BJ (cell line): ENCODE measurements at regions not wholly inside any gene's neighbourhood (a gene's known extent, or its start where the extent isn't known, plus 50 kb on each side); places are given as distances from the start of the nearest gene placed in this dataset.
"Not testable (repeated sequence)": the region's sequence is repeated elsewhere in the genome, so short reads cannot be mapped to it uniquely, and the experiment has no call there.

ENCODE experiments used
- CTCF ChIA-PET: fragments of 350-600 bp; formaldehyde crosslinking; extraction: SDS; loops from one replicate; lab custom pipeline; 2021; ENCODE audit warnings: antibody characterized with exemption, inconsistent platforms; lab: Yijun Ruan, JAX
- POLR2A ChIA-PET: fragments of 300-600 bp; sonication (Branson Sonifier 250); formaldehyde crosslinking; extraction: SDS; loops from one replicate; lab custom pipeline; 2021; ENCODE audit warnings: antibody characterized with exemption; lab: Charles Lee
- DNase-seq: peaks from one replicate; pipeline ENCODE4 v3.0.0-alpha.2; 2011; ENCODE audit warnings: low read depth
- H3K27me3 ChIP-seq: 2 replicates; pipeline ENCODE4 v1.6.0; 2011; ENCODE audit warnings: low read length; ENCODE audit not compliant: control insufficient read depth, insufficient read depth
- H3K36me3 ChIP-seq: 2 replicates; pipeline ENCODE4 v1.5.1; 2011; ENCODE audit warnings: low read length; ENCODE audit not compliant: control insufficient read depth, insufficient read depth
- H3K4me3 ChIP-seq: 2 replicates; pipeline ENCODE4 v1.5.1; 2011; ENCODE audit warnings: low read depth, mild to moderate bottlenecking, control low read depth, low read length
- TF ChIP-seq, protein P1 (sequence below): IDR thresholded peaks from 2 replicates; pipeline ENCODE4 v1.5.1; 2011; ENCODE audit warnings: low read depth, mild to moderate bottlenecking, control low read depth, inconsistent platforms, low read length, moderate library complexity; ENCODE audit not compliant: insufficient read depth

DNA sequence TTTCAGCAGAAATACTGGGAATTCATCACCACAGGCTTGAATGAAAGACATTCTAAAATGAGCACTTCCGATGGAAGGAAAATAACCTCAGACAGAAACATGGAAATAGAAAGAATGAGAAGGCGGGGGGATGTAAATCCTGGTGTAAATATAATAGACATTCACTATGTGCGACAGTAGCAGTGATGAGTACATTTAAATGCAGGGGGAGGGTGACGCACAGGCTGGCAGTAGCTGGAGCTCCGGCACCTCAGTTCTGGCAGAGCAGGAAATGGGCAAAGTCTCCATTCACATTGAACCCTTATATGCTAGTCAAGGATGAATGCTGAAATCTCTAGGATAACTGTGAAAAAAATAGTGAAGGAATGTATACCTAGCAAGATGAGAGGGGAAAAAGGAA is 172.7 kb upstream of the C14orf180 start:
- POLR2A ChIA-PET = no interaction called here
- TF ChIP-seq, protein P1, sequence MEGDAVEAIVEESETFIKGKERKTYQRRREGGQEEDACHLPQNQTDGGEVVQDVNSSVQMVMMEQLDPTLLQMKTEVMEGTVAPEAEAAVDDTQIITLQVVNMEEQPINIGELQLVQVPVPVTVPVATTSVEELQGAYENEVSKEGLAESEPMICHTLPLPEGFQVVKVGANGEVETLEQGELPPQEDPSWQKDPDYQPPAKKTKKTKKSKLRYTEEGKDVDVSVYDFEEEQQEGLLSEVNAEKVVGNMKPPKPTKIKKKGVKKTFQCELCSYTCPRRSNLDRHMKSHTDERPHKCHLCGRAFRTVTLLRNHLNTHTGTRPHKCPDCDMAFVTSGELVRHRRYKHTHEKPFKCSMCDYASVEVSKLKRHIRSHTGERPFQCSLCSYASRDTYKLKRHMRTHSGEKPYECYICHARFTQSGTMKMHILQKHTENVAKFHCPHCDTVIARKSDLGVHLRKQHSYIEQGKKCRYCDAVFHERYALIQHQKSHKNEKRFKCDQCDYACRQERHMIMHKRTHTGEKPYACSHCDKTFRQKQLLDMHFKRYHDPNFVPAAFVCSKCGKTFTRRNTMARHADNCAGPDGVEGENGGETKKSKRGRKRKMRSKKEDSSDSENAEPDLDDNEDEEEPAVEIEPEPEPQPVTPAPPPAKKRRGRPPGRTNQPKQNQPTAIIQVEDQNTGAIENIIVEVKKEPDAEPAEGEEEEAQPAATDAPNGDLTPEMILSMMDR = no peak
- CTCF ChIA-PET = interaction anchor here (1.7 kb wide), 1 partner anchor 8 kb away, joined by 3 read pairs; no protein-coding TSS in a partner anchor
- no peaks in the 10 kb centered on the region; the same call in 1 of the 2 replicates for H3K27me3 ChIP-seq
- H3K36me3 ChIP-seq = no peaks in the 10 kb centered on the region
- no peak overlapping the region for H3K4me3 ChIP-seq
- DNase-seq = no peak

DNA sequence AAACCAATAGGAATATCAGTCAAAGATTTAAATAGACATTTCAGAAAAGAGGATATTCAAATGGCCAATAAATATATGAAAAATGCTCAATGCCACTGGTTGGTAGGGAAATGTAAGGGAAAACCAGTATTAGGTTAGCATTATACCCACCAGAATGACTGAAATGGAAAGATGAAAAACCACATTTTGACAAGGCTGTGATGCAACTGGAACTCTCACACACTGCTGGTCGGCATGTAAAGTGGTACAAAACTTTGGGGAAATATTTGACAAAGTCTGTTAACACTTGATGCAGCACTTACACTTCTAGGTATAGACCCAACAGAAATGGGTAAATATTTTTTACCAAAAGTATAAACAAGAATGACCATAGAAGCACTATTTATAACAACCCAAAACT is 163.2 kb upstream of the C14orf180 start:
- Histone ChIP-seq H3K36me3 (no peaks in the 10 kb centered on the region), H3K27me3 (no peaks in the 10 kb centered on the region), H3K4me3 (no peak overlapping the region)
- TF ChIP-seq, protein P1 = no peak
- ChIA-PET CTCF (no interaction called here), POLR2A (no interaction called here)
- DNase-seq = no peak

DNA sequence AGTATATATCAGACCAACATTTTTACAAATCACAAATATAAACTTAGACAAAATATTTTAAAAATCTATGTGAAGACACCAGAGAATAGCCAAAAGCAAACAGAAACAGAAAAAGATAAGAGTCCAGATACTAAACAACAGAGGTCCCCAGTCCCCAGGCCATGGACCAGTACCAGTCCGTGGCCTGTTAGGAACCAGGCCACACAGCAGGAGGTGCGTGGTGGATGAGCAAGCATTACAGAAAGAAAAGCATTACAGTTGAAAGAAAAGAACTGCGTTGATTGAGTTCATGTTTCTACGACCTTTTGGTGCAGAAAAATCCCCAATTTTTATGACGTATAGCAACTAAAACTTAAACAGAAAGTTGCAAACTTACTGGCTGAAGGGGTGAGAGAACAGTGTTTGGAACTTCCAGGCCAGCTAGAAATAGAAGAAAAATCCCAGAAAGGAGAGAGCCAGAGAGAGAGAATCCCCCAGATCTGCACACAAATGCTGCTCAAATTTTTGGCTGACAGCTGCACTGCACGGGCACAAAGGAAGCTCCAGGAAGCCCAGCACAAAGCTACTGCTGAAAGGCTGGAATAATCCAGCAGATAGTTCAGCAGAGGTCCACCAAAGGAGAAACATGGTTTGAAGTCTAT is 159.6 kb upstream of the C14orf180 start:
- TF ChIP-seq, protein P1 = no peak
- H3K4me3 ChIP-seq = no peak overlapping the region
- no peak for DNase-seq
- CTCF ChIA-PET = no interaction called here
- POLR2A ChIA-PET = no interaction called here
- H3K36me3 ChIP-seq = no peaks in the 10 kb centered on the region
- H3K27me3 ChIP-seq = no peaks in the 10 kb centered on the region

DNA sequence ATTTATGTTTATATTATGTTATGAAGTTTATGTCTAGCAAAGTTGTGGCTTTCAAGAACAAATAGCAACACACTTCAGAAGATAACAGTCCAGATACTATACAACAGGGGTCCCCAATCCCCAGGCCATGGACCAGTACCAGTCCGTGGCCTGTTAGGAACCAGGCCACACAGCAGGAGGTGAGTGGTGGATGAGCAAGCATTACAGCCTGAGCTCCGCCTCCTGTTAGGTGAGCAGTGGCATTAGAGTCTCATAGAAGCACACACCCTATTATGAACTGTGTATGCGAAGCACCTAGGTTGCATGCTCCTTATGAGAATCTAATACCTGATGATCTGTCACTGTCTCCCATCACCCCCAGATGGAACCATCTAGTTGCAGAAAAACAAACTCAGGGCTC is 159.0 kb upstream of the C14orf180 start:
- H3K4me3 ChIP-seq, H3K27me3 ChIP-seq, DNase-seq, H3K36me3 ChIP-seq, POLR2A ChIA-PET, CTCF ChIA-PET: not testable (repeated sequence)

DNA sequence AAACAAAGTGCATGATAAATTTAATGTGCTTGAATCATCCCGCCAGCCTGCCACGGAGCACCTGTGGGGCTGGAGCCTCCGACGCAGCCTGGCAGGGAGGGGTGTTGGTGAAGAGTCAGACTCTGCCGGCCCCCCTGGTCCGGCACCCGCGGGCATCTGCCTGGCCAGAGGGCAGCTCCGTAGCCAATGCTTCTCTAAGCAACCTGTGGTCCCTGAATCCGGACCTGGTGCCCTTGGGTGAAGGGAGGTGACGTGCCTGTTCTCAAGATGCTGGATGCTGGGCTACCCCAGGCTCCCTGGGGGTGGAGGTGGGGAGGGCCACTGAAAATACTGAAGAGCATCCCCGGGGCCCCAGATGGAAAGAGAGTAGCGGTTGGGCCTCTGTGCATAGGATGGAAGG is 158.6 kb upstream of the C14orf180 start:
- ChIA-PET CTCF (no interaction called here), POLR2A (no interaction called here)
- no peak for DNase-seq
- Histone ChIP-seq H3K27me3 (no peaks in the 10 kb centered on the region), H3K4me3 (no peak overlapping the region), H3K36me3 (no peaks in the 10 kb centered on the region)
- TF ChIP-seq, protein P1 = no peak

DNA sequence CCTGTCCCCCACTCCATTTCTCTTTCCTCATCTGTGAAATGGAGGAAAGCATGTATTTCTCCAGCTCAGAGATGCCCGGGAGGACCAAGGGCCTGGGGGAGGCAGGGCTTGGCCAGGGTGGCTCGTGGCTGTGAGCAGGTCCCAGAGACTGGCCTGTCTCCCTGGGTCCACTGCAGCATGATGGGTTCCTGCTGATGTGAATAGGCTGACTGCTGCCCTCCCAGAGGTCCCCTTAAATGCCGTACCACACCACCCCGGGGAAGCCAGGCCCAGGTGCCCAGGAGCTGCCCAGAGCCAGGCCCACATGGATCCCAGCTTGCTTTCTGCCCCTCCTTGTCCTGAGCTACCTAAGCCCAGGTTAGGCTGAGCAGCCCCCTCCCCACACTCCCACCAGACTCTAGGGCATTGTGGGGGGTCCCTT is 158.2 kb upstream of the C14orf180 start:
- ChIA-PET CTCF (no interaction called here), POLR2A (no interaction called here)
- Histone ChIP-seq H3K4me3 (no peak overlapping the region), H3K36me3 (no peaks in the 10 kb centered on the region), H3K27me3 (no peaks in the 10 kb centered on the region)
- no peak for DNase-seq
- TF ChIP-seq, protein P1 = no peak
